ENCODE measurements at regions not wholly inside any gene's neighbourhood (a gene's known extent, or its start where the extent isn't known, plus 50 kb on each side); places are given as distances from the start of the nearest gene placed in this dataset.

DNA sequence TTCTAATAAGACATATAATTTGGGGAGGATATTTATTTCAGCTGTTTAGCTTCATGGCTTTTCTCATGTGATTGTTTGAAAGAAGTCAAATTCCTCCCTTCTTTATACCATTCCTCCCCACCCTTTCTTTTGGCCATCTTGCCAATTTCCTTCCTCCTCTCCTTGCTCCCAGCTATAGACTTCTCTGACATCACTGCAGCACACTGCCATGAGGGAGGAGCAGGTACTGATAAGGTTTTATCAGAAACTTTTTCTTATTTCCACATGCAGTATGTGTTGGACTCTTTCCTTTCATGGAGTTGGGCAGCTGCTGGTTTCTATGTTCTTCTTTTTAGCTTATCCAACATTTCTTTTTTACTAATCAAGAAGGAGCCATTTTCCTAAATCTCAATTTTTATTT lies 481.7 kb upstream of the NR3C2 start:
- TF ChIP-seq, protein P1, sequence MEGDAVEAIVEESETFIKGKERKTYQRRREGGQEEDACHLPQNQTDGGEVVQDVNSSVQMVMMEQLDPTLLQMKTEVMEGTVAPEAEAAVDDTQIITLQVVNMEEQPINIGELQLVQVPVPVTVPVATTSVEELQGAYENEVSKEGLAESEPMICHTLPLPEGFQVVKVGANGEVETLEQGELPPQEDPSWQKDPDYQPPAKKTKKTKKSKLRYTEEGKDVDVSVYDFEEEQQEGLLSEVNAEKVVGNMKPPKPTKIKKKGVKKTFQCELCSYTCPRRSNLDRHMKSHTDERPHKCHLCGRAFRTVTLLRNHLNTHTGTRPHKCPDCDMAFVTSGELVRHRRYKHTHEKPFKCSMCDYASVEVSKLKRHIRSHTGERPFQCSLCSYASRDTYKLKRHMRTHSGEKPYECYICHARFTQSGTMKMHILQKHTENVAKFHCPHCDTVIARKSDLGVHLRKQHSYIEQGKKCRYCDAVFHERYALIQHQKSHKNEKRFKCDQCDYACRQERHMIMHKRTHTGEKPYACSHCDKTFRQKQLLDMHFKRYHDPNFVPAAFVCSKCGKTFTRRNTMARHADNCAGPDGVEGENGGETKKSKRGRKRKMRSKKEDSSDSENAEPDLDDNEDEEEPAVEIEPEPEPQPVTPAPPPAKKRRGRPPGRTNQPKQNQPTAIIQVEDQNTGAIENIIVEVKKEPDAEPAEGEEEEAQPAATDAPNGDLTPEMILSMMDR (IDR thresholded peaks at IDR 0.05; ENCODE audit: unreplicated experiment): no peak
- no peaks in the 10 kb centered on the region for H3K27me3 Mint-ChIP-seq (ENCODE audit: unreplicated experiment)
- H3K4me1 Mint-ChIP-seq (ENCODE audit: unreplicated experiment): no peaks in the 10 kb centered on the region

GRCh38 chr4:148922497-148922896 lies 480.3 kb upstream of the NR3C2 start:
- no peaks in the 10 kb centered on the region for H3K27me3 Mint-ChIP-seq (ENCODE audit: unreplicated experiment)
- H3K4me3 Mint-ChIP-seq (ENCODE audit: unreplicated experiment): no peak overlapping the region
- H3K9me3 Mint-ChIP-seq (ENCODE audit: unreplicated experiment): no peaks in the 10 kb centered on the region
- no peaks in the 10 kb centered on the region for H3K4me1 Mint-ChIP-seq (ENCODE audit: unreplicated experiment)
- DNase-seq (ENCODE audit: low spot score): no peak
- H3K36me3 Mint-ChIP-seq (ENCODE audit: low read depth, unreplicated experiment): no peaks in the 10 kb centered on the region
- no peak overlapping the region for H3K27ac Mint-ChIP-seq (ENCODE audit: unreplicated experiment)
- TF ChIP-seq, protein P1 (IDR thresholded peaks at IDR 0.05; ENCODE audit: unreplicated experiment): no peak

More for the DNA sequence above, 481.7 kb upstream of the NR3C2 start:
- Mint-ChIP-seq H3K36me3 (ENCODE audit: low read depth, unreplicated experiment) (no peaks in the 10 kb centered on the region), H3K27ac (ENCODE audit: unreplicated experiment) (no peak overlapping the region), H3K9me3 (ENCODE audit: unreplicated experiment) (no peaks in the 10 kb centered on the region), H3K4me3 (ENCODE audit: unreplicated experiment) (no peak overlapping the region)
- no peak for DNase-seq (ENCODE audit: low spot score)

DNA sequence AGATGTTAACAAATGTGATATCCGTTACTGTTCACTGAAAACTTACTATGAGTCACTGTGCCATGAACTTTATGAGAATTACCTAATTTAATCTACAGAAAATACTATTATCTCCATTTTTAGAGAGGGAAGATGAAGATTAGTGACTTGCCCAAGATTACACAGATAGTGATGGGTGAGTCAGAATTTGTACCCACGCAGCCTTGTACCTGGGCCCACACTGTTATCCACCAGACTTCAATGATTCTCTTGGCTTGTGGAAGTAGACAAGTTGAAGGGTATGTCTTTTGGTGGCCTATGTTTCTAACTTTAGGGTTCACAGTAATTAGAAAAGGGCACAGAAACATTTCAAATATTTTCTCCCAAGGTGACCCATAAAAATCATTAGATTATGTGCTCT lies 472.5 kb upstream of the NR3C2 start:
- no peak overlapping the region for H3K27ac Mint-ChIP-seq (ENCODE audit: unreplicated experiment)
- H3K36me3 Mint-ChIP-seq (ENCODE audit: low read depth, unreplicated experiment): no peaks in the 10 kb centered on the region
- no peak overlapping the region for H3K4me3 Mint-ChIP-seq (ENCODE audit: unreplicated experiment)
- no peaks in the 10 kb centered on the region for H3K4me1 Mint-ChIP-seq (ENCODE audit: unreplicated experiment)
- TF ChIP-seq, protein P1 (IDR thresholded peaks at IDR 0.05; ENCODE audit: unreplicated experiment): no peak
- no peaks in the 10 kb centered on the region for H3K9me3 Mint-ChIP-seq (ENCODE audit: unreplicated experiment)
- DNase-seq (ENCODE audit: low spot score): no peak
- H3K27me3 Mint-ChIP-seq (ENCODE audit: unreplicated experiment): no peaks in the 10 kb centered on the region

DNA sequence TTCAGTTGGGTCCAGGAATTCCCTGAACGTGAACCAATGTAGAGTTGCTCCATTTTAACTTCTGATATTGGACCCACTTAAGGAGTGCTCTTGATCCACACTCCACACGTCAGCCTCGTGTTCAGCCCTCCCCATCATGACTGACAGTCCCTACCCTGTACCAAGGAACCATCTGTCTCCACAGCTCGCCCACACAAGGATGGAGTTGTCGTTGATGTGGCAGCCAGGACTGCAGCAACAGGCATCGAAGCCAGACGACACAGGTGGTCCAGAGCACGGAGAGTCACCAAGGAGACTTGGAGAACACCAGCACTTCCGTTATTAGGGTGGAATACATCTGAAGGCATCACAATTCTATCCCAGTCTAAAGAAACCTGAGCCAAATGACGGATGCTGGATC lies 472.1 kb upstream of the NR3C2 start:
- TF ChIP-seq, protein P1 (IDR thresholded peaks at IDR 0.05; ENCODE audit: unreplicated experiment): no peak
- Mint-ChIP-seq H3K36me3 (ENCODE audit: low read depth, unreplicated experiment) (no peaks in the 10 kb centered on the region), H3K27me3 (ENCODE audit: unreplicated experiment) (no peaks in the 10 kb centered on the region), H3K9me3 (ENCODE audit: unreplicated experiment) (no peaks in the 10 kb centered on the region), H3K27ac (ENCODE audit: unreplicated experiment) (no peak overlapping the region), H3K4me3 (ENCODE audit: unreplicated experiment) (no peak overlapping the region), H3K4me1 (ENCODE audit: unreplicated experiment) (no peaks in the 10 kb centered on the region)
- no peak for DNase-seq (ENCODE audit: low spot score)

DNA sequence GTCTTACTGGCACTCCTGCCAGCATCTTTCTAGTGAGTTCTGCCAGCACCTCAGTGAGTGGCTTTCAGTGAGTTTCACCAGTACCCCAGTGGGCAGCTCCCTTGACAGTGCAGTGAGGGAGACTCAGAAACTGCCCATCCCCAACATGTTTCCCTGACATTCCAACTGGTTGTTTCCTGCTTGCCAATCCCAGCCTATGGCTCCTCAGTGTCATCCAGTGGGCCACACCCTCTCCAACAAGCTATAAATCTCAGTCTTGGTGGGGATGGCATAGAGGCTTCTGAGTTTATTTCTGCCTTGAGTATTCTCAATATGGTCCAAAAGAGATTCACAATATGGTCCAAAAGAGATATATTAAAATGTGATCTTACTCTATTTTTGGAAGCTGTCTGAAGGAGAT lies 461.2 kb upstream of the NR3C2 start:
- Mint-ChIP-seq H3K4me1 (ENCODE audit: unreplicated experiment) (no peaks in the 10 kb centered on the region), H3K27me3 (ENCODE audit: unreplicated experiment) (peaks cover 2% of the 10 kb centered on the region), H3K27ac (ENCODE audit: unreplicated experiment) (no peak overlapping the region), H3K4me3 (ENCODE audit: unreplicated experiment) (no peak overlapping the region), H3K9me3 (ENCODE audit: unreplicated experiment) (peaks cover 6% of the 10 kb centered on the region), H3K36me3 (ENCODE audit: low read depth, unreplicated experiment) (peaks cover 6% of the 10 kb centered on the region)
- TF ChIP-seq, protein P1 (IDR thresholded peaks at IDR 0.05; ENCODE audit: unreplicated experiment): no peak
- no peak for DNase-seq (ENCODE audit: low spot score)

Data from endothelial cell (in vitro differentiated cells).